GM21423 (cell line): ENCODE measurements at regions not wholly inside any gene's neighbourhood (a gene's known extent, or its start where the extent isn't known, plus 50 kb on each side); places are given as distances from the start of the nearest gene placed in this dataset.

ENCODE experiments used
- ATAC-seq: cut with Tn5 transposase; IDR thresholded peaks from one replicate; pipeline ENCODE4 v1.9.1; 2021; ENCODE audit warnings: mild to moderate bottlenecking, moderate library complexity; ENCODE audit not compliant: unreplicated experiment

GRCh38 chr1:104435255-104435654 is 685.6 kb downstream of the AMY1C start:
- ATAC-seq = no peak

- no peak for ATAC-seq
These were observed 690.3 kb downstream of the AMY1C start for GRCh38 chr1:104440011-104440410.

DNA sequence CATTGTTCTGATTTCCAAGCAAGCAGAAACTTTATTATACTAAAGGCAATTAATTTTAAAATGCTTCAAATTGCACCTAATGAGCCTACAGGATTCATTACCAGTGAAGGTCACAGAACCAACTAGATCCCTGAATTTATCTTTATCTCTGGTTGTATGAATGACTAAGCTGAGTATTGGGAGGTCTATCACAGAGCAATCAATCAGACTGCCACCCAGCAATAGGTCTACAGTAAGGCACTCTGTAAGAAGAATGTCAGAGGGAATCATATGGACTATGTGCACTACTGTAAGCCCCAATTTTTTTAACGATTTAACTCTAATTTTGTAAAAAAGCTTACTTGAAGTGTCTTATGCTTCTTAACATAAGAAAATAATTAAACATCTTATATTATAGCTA is 707.0 kb downstream of the AMY1C start:
- no peak for ATAC-seq

GRCh38 chr1:104459886-104460285 is 710.2 kb downstream of the AMY1C start:
- ATAC-seq = no peak

DNA sequence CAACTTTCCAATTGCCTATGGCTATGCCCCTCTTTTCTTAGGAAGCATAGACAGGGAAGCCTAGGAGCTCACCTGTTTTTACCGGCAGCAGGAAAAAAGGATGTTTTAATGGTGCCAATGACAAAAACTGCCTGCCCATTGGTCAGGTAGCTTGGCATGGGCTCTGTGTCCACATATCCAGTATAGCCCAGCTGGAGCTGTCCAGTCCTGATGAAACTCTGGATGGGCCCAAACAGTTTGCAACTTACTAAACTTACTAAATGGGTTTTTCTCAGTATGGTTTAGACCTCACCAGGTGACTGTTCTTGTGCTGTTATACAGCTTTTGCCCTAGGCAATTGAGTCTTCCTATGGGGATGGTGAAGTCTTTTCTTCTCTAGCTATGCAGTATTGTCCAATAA is 711.2 kb downstream of the AMY1C start:
- ATAC-seq = no peak

DNA sequence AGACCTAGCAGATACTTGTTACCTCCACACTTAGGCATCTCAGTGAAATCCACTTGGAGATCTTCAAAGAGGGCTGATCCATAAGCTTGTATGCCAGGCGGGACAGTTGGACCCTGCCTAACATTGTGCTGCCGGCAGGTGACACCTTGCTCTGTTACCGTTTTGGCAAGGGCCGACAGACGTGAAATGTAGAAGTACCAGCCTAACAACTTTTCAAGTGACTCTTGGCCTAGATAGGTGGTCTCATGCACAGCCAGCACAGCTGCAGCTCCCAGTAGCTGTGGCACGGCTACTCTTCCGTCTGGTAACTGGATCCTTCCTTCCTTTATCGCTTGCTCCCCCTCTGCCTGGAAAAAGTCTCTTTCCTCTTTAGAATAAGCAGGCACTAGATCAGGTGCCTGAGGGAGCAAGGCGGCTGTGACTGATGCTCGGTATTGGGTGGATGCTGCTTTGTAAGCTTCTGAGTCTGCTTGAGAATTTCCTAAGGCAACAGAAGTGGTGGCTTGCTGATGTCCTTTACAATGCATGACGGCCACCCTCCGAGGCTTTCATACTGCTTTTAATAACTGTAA is 713.5 kb downstream of the AMY1C start:
- no peak for ATAC-seq

GRCh38 chr1:104466068-104466467 is 716.4 kb downstream of the AMY1C start:
- ATAC-seq = no peak

DNA sequence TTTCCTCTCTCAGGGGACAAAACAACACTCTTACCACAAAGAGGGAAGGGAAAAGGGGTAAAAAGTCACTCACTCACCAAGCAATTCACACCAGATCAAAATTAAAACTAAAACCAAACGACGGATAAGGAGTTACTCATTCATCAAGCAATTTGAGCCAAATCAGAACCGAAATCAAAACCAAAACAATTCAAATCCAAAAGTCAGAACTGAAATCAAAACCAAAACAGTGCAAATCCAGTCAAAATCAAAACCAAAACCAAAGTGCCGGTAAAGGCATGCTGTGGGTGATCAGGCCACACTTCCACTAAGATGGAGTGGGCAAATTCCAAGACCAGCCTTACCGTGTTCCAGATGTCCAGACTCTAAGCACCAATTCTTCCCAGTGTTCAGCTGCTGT is 717.9 kb downstream of the AMY1C start:
- peak; percentile 49 for ATAC-seq

DNA sequence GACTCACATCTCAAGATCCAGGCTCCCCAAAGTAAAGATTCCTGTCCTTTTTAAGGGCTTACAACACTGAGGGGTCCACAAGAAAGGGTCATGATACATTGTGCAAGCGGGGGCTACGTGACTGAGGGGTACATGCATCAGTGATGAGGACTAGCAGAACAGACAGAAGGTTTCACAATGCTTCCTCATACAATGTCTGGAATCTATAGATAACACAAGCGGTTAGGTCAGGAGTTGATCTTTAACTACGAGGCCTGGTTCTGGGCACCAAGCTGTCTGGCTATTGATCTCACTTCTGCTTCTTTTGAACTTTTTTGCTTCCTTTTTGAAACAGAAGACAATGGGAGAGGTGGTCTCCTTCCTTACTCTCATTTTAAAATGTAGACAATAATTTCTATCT is 718.6 kb downstream of the AMY1C start:
- peak; percentile 74 for ATAC-seq

- ATAC-seq = no peak
These were observed 726.4 kb downstream of the AMY1C start for GRCh38 chr1:104476126-104476525.

DNA sequence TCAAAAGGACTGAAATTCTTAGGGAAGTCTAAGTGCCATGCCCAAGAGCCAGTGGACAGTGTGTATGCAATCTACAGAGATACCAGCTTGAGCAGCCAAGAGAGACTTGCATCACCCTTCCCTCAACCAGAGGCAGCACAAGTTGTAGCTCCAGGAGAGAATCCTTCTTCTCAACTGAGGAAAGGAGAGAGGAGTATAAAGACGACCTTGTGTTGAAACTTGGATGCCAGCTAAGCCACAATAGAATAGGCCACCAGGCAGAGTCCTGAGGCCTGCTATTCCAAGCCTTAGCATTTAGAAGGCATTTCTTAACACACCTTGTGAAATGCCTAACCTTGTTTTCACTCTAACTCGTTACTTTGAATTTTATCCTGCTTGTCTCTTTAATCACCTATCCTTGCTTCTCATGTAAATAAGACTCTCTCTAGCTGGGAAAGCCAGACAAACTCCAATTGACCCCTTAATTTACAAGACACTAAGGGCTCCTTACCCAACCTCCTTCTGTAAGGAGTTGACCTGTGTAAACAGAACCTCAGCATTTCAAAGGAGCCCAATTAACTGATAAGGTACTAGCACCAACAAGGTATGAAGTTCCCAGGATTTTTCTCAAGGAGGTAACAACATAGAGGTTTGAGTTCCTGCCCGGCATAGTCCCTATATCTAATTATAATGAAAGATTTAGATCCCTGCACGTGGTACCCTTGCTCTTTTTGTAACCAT is 738.8 kb downstream of the AMY1C start:
- no peak for ATAC-seq

DNA sequence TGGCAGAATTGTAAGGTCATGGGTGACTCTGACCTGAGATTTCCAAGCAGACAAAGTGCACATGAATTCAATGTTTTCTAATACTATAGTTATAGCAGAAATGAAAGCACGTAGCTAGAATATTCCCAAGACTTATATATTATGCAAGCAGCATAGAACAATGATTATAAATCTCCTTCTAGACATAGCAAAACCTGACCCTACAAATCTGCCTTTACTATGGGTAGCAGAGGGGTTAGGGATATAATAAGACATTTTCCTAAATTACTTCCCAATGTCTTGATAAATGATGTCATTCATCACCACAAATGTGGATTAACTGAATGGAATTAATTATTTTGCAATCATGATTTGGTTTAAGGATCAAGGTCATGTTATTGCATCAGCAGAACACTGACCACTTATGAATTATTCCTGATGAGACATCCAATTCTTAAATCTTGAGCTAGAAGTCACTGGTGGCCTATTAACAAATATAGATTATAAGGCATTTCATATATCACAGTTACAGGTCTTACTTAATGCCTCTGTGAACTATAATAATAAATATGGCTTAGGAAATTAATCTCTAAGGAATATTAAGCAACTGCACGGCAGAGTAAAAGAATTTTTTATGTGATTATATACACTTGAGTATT is 776.6 kb downstream of the AMY1C start:
- no peak for ATAC-seq

DNA sequence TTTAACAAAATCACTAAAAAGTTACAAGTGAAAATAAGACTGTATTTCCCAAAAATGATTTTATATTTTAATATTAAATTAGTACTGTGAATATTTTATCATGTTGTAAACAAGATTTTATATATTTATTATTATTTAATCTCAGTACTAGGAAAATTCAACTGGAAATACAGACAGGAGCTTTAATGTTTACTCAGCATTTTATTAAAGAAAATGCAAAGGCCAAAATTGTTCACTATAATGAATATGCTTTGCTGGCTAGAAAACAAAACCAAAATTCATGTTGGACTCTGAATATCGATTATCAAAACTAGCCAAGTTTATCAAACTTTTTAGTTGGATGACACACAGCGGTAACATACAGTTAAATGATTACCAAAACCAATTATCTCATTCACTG is 782.3 kb downstream of the AMY1C start:
- no peak for ATAC-seq

GRCh38 chr1:104574620-104575019 is 824.9 kb downstream of the AMY1C start:
- no peak for ATAC-seq

GRCh38 chr1:104592926-104593325 is 843.2 kb downstream of the AMY1C start:
- peak; percentile 40 for ATAC-seq

DNA sequence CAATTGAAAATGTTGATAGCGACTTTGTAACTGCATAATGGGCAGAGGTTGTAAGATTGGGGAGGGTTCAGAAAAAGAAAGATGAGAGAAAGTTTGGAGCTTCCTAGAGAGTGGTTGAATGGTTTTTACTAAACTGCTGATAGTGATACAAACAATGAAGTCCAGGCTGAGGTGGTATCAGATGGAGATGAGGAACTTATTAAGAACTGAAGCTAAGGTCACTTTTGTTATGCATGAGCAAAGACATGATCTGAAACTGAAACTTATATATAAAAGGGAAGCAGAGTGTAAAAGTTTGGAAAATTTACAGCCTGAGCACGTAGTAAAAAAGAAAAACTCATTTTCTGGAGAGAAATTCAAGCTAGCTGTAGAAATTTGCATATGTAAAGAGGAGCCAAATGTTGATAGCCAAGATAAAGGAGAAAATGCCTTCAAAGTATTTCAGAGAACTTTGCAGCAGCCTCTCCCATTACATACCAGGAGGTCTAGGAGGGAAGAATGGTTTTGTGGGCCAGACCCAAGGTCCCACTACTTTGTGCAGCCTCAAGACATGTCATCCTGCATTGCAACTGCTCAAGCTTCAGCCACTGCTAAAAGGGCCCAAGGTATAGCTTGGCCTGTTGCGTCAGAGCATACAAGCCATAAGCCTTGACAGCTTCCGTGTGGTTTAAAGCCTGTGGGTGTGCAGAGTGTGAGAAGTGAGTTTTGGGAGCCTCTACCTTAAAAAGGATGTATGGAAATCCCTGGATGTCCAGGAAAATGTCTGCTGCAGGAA is 843.9 kb downstream of the AMY1C start:
- ATAC-seq = peak; percentile 53

DNA sequence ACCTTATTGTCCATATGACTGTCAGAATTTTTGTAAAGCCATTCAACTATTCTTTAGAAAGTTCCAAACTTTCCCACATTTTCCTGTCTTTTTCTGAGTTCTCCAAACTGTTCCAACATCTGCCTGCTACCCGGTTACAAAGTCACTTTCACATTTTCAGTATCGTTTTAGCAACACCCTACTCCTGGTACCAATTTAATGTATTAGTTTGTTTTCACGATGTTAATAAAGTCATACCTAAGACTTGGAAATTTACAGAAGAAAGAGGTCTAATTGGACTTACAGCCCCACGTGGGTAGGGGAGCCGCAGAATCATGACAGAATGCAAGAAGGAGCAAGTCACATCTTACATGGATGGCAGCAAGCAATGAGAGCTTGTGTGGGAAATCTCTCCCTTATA is 867.8 kb downstream of the AMY1C start:
- ATAC-seq = no peak

DNA sequence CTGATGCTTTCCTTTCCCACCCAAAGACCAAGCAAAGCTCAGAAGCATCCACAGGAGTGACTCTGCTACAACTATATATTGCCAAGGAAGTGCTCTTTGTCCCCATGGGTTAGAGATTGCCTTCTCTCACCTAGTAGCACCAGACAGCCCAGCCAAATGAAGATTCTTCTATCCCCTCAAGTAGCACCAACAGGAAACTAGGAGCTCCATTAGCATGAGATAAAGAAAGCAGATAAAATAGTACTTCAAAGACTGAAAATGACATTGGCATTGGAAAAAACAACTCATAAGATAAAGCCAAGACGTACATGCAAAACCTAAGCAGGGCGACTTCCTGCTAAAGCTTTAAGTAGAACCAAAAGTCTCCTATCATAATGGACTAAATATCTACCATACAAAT is 871.5 kb downstream of the AMY1C start:
- ATAC-seq = no peak

DNA sequence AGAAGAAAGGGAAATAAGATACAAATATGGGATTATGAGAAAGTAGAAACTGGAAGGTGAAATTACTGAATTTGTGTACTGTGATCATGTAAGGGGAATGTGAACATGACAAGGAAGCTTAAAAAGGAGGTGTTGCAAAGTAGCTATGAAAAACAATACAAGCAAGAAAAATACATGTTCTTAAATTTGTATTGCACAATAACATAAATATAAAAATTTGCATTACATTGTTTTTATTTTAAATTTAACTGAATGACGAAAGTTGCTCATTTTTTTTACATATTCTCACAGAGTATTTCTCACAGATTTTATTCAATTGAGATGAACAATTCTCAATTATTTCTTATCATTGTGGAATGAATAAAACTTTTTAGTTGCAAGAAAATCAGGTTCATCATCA is 874.8 kb downstream of the AMY1C start:
- ATAC-seq = no peak

GRCh38 chr1:104629589-104629988 is 879.9 kb downstream of the AMY1C start:
- ATAC-seq = no peak

- ATAC-seq = no peak
These were observed 881.0 kb downstream of the AMY1C start for GRCh38 chr1:104630567-104631149.
